ENCODE measurements at regions not wholly inside any gene's neighbourhood (a gene's known extent, or its start where the extent isn't known, plus 50 kb on each side); places are given as distances from the start of the nearest gene placed in this dataset.

DNA sequence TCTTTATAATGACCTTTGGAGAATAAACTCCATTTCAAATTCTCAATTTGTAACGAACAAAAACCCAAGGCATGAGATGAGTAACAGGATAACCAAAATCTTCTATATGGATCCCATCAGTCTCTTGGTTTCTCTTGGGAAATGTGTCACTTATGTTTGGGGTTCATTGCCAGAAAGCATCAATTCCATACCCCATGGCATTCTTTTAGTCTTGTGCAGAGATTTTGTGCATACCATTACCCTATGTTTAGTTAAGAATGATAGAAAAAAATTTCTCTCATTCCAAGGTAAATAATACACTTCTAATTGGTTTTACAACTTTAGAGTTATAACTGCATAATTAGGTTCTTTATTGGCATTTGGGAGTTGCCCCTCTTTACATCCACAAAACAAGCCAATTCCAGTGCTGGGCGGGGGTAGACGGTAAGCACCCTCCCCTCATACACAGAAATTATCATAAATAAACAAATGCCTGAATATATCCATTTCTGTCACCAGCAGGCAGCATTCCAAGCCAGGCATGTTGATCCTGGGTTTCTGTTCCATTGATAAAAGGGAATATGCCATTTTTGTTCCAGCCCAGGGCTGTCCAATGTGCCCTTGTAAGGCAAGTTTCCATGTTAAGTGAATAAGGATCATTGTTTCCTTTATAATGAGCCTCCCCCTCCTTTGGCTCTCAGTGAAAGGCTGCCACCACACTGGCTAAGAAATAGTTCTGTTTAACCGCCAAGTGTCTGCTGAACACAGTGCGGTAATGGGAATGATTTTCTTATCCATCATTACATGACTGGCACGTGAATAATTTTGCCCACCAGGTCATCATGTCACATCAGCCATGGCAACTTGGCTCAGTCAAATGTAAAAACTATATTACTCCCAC is 680.1 kb upstream of the ZEB2 start:
- TF ChIP-seq, protein P1, sequence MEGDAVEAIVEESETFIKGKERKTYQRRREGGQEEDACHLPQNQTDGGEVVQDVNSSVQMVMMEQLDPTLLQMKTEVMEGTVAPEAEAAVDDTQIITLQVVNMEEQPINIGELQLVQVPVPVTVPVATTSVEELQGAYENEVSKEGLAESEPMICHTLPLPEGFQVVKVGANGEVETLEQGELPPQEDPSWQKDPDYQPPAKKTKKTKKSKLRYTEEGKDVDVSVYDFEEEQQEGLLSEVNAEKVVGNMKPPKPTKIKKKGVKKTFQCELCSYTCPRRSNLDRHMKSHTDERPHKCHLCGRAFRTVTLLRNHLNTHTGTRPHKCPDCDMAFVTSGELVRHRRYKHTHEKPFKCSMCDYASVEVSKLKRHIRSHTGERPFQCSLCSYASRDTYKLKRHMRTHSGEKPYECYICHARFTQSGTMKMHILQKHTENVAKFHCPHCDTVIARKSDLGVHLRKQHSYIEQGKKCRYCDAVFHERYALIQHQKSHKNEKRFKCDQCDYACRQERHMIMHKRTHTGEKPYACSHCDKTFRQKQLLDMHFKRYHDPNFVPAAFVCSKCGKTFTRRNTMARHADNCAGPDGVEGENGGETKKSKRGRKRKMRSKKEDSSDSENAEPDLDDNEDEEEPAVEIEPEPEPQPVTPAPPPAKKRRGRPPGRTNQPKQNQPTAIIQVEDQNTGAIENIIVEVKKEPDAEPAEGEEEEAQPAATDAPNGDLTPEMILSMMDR (IDR thresholded peaks at IDR 0.05), result no peak
- TF ChIP-seq POLR2A (IDR thresholded peaks at IDR 0.05), result no peak
